Endometrial microvascular endothelial cells (primary cell): ENCODE measurements at regions not wholly inside any gene's neighbourhood (a gene's known extent, or its start where the extent isn't known, plus 50 kb on each side); places are given as distances from the start of the nearest gene placed in this dataset.

Experiments
- in situ Hi-C: cut with HindIII; loops from 2 replicates; pipeline ENCODE4 v1.10.0; 2017; ENCODE audit warnings: low sequenced_read_pairs, low pct_unique_long_range_greater_than_20kb; ENCODE audit errors: inconsistent ontology term

DNA sequence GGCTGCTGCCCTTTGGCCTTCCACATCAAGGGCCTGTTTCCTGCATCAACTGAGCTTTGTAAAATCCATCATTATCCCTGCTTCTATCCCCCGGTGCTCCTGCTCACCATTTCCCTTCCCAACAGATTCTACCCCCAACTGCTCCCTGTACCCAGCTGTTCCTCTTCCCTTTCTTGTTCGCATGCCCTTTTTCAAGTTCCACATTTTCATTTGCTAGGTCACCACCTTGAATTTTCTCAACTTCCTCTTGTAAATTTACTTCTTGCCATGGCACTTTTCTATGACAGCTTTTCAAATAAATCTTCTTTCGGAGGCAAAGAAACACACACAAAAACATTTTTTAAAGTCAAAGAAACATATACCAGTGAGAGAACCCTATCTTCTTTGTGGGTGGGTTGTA is 330.5 kb upstream of the ADGRL2 start:
- in situ Hi-C loops: no loop called here

DNA sequence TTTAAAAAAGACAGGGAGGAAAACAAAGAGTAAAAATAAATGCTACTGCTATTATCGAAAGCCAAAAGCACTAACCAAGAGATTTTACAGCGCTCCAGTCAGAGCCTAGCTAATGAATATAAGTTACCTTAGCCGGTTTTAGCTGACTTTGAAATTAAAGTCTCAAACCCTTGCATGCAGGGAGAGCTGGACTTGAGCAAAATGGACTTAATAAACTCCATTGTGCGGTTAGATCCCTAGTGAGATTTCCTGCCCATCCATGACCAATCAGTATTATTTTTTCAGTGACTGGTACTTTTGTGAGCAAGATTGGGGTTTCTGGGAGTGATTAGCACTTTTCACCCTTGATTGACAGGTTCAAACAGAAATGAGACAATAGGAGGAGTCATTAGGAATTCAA is 333.4 kb upstream of the ADGRL2 start:
- in situ Hi-C loops: no loop called here

GRCh38 chr1:81466961-81467360 is 333.8 kb upstream of the ADGRL2 start:
- in situ Hi-C loops: no loop called here

- in situ Hi-C loops: no loop called here
Observed at GRCh38 chr1:81463936-81464837, 336.5 kb upstream of the ADGRL2 start.

DNA sequence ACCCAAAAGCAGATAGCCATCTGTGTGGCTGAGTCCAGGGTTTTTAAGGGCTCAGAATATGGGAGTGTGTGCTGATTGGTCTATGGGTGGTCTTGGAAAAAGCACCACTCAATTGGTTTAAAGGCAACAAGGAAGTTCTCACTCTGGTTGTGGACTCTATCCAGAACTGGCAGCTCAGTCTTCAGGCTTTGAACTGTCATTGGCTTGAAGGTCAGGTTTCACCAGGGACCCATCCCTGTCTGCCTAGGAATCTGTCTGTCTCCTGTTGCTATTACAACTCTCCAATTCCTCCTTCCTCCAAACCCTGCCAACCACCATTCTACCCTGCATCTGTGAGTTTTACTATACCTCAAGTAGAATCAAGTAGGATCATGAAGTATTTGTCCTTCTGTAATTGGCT is 341.7 kb upstream of the ADGRL2 start:
- in situ Hi-C loops: no loop called here

GRCh38 chr1:81458186-81458585 is 342.5 kb upstream of the ADGRL2 start:
- in situ Hi-C loops: no loop called here

- in situ Hi-C loops: no loop called here
Observed at GRCh38 chr1:81455481-81455880, 345.3 kb upstream of the ADGRL2 start.

GRCh38 chr1:81453971-81454370 is 346.8 kb upstream of the ADGRL2 start:
- in situ Hi-C loops: no loop called here

DNA sequence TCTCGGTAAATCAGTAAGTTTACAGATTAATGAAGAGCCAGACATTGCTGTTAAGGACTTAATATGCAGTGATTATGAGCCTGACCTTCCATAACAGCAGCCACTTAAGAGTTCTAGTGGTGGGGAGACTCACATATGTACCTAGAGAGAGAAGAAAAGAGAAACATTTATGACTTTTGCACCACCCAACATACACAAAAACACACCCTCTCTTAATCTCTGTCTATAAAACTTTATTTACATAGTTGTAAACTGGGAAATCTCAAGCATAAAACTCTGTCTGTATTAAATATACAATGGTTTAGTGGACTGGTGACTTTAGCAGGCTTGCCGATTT is 347.4 kb upstream of the ADGRL2 start:
- in situ Hi-C loops: no loop called here

DNA sequence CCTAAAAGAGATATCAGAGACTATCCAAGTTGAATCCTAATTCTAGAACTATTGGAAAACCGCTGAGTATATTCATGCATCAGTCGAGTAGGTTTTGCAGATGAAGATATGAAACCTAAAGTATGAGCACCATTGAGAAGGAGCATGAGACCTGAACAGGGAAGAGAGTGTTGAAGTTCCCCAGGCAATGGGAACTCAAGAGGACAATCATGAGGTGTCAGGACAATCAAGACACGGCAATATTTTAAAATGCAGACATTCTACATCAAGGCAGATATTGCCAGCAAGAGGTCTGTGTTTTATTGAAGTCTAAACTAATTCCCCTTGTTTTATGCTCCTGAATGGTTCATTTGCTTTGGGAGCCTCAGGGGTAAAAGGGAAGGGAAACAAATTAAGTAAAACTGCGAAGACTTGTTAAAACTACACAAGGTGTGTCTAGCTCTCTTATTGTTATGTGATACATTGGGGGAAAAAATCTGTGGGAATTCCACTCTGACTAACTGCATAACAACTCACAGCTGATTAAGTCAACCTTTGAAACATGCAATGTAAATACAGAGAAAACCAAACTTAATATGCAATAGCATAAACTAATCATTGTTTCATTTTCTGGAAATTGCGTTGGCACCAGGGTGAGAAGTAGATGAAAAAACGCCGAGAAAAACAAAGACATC is 347.9 kb upstream of the ADGRL2 start:
- in situ Hi-C loops: no loop called here

DNA sequence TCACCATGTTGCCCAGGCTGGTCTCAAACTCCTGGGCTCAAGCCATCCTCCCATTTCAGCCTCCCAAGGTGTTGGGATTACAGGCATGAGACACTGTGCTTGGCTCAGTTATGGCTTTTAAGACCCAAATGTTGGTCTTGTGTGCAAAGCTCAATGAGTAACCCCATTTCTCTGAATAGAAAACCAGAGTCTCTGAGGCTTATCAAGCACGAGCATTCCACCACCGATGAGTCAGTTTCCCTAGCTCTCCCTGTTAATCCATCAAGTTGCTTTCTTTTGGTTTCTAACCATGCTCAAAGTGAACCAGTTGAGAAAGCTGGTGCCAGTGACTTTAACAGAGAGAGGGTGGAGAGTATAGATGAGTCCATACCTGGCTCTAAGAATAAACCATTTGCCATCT is 350.9 kb upstream of the ADGRL2 start:
- in situ Hi-C loops: no loop called here

GRCh38 chr1:81446000-81446669 is 354.6 kb upstream of the ADGRL2 start:
- in situ Hi-C loops: no loop called here

- in situ Hi-C loops: no loop called here
Observed at GRCh38 chr1:81443288-81443687, 357.4 kb upstream of the ADGRL2 start.

DNA sequence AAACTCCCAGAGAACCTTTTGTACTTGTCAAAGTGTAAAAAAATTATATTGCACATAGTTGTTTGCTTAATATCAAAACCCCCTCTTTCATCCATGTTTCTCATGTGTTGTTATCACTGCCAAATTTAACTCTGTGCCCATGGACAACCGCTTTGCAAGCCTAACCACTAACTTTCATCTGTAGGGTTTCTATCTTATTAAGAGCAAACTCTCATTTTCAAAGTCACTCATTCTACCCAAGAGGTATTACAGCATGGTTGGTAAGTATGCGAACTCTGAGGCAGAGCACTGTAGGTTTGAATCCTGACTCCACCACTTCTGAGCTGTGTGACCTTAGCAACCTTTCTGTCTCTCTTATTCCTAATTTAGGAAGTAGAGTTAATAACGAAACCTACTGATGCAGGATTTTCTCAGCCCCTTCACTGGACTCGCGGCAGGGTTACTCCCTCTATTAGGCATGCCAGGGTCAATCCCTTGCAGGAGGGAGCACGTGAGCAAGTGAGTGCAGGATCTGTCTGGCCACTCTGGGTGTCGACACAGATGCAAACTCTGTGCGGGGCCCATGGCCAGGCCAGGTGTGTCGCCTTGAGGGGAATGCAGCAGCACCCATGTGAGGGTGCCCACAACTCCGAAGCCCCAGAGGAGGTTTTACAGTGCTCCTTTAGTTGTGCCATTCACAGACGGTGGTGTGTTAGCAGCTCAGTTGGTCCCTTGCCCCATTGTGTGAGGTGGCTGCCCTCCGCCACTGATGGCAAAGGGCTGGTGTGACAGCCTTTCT is 361.5 kb upstream of the ADGRL2 start:
- in situ Hi-C loops: no loop called here

DNA sequence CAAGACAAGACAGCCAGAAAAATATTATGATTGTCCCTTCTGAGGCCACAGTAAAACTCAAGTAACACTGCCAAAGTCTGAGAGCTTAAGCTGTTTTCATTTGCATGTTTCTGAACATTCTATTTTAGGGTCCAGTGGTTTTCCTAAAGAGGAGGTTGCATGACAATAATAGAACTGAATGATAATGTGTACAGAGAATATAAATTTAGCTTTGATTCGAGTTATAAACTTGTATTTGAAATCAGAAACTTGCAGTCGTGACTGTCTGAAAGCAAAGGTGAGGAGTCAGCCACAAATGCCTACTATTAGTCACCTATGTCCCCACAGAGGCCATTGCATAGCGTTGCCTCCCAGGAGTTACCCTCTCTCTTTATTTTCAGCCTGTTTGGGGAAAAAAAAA is 363.1 kb upstream of the ADGRL2 start:
- in situ Hi-C loops: no loop called here

GRCh38 chr1:81437213-81437612 is 363.5 kb upstream of the ADGRL2 start:
- in situ Hi-C loops: no loop called here

- in situ Hi-C loops: no loop called here
Observed at GRCh38 chr1:81435175-81435574, 365.6 kb upstream of the ADGRL2 start.

DNA sequence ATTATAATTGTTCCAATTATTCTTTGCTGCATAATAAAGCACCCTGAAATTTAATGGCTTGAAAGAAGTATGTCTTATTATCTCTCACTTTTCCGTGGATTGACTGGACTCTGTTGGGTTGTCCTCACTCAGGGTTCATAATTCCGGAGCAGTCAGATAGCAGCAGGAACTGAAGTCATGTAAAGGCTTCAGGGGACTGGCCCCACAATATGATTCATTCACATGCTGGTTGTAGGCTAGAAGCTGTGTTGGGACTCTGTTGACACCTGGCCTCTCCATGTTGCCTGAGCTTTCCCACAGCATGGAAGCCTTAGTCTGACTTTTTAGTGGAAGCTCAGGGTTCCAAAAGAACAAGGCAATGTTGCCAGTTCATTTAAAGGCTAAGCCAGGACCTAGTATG is 367.1 kb upstream of the ADGRL2 start:
- in situ Hi-C loops: no loop called here

DNA sequence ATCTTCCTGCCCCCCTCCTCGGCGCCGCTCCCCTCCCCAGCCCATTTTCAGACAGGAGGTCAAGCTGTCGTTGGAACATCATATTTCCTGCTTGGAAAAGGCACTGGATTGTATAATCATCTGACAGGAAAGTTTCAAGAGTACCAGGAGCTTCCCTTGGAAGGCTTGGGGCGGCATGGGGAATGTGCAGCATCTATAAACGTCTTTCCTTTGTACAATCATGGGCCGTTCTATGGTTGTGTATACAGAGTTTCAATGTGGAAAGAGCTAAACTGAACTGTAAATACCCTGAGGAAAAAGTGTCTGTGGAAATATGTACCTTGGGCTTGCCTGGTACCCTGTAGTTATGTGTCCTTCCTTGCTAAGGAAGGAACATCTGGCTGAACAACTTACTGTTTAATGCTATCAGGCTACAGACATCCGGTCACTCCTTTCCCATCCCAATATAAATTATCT is 368.1 kb upstream of the ADGRL2 start:
- in situ Hi-C loops: no loop called here
